ENCODE measurements at regions not wholly inside any gene's neighbourhood (a gene's known extent, or its start where the extent isn't known, plus 50 kb on each side); places are given as distances from the start of the nearest gene placed in this dataset.

GRCh38 chr12:128008341-128008740 lies 258.6 kb upstream of the TMEM132C start:
- no peaks in the 10 kb centered on the region for H4K20me1 ChIP-seq (replicated peaks in 1 of 2; ENCODE audit: control insufficient read depth in 1 of 2, insufficient read depth in 2 of 2, low read length in 2 of 2)

More at GRCh38 chr12:128008341-128008740, 258.6 kb upstream of the TMEM132C start:
- H2BK120ac ChIP-seq (replicated peaks; ENCODE audit: low read depth, low read length): no peak overlapping the region
- no peak overlapping the region for H3K18ac ChIP-seq (ENCODE audit: extremely low read depth, low read length)
- no peak overlapping the region for H2AFZ ChIP-seq (ENCODE audit: low read length)
- POLR2A ChIA-PET (ENCODE audit: partially characterized antibody): no interaction called here
- H3K4me2 ChIP-seq (ENCODE audit: insufficient read depth in 1 of 2, low read depth in 2 of 2, low read length in 2 of 2): no peak overlapping the region
- H3K4ac ChIP-seq (replicated peaks; ENCODE audit: insufficient read length, low read depth, low read length): no peak overlapping the region
- WGBS, 2 experiments (ENCODE audit: extremely low coverage in 1 of 2, insufficient coverage in 1 of 2, insufficient read length in 1 of 2, insufficient replicate concordance in 2 of 2, low coverage in 1 of 2, low lambda C conversion rate in 2 of 2, missing lambda C conversion rate in 1 of 2): 93% methylated on average over 3 of the region's 3 CpGs; no CpG with 5 or more reads in 1 of the 2 experiments
- CTCF ChIA-PET (ENCODE audit: partially characterized antibody): interaction anchor here (1.0 to 1.3 kb wide), 3 partner anchors 61 to 297 kb away, joined by 3 to 4 read pairs (median 3); no protein-coding TSS in a partner anchor
- no peak overlapping the region for H3K4me3 ChIP-seq (ENCODE audit: extremely low read depth in 1 of 4, insufficient read depth in 2 of 4, low read depth in 3 of 4, low read length in 4 of 4)
- H3K79me2 ChIP-seq (ENCODE audit: control insufficient read depth in 1 of 2, insufficient read depth in 2 of 2, low read length in 2 of 2): no peaks in the 10 kb centered on the region
- no peak overlapping the region for H2BK20ac ChIP-seq (ENCODE audit: low read length)
- DNase-seq (ENCODE audit: low read depth in 1 of 2, low spot score in 2 of 2) (no peak), FAIRE-seq (no peak)
- H3K56ac ChIP-seq (replicated peaks; ENCODE audit: insufficient read length, low read depth, low read length): no peak overlapping the region
- H3K9ac ChIP-seq (replicated peaks in 1 of 4; ENCODE audit: extremely low read depth in 1 of 4, low read depth in 3 of 4, low read length in 3 of 4): no peak overlapping the region
- H2BK5ac ChIP-seq (ENCODE audit: low read depth, low read length): no peak overlapping the region
- no peak overlapping the region for H2AK5ac ChIP-seq (ENCODE audit: low read depth, low read length)
- no peak overlapping the region for H2BK12ac ChIP-seq (ENCODE audit: low read depth, low read length)
- no peaks in the 10 kb centered on the region for H3K23me2 ChIP-seq (ENCODE audit: low read depth, low read length)
- H3K79me1 ChIP-seq (ENCODE audit: low read depth, low read length): no peaks in the 10 kb centered on the region
- H3K14ac ChIP-seq (ENCODE audit: insufficient read length): no peak overlapping the region
- no peaks in the 10 kb centered on the region for H3K4me1 ChIP-seq (replicated peaks in 1 of 4; ENCODE audit: control insufficient read depth in 3 of 4, insufficient read depth in 4 of 4, low read length in 3 of 4)
- H3K27ac ChIP-seq (ENCODE audit: low read depth, low read length): no peak overlapping the region
- H3K27me3 ChIP-seq (replicated peaks in 1 of 4; ENCODE audit: control insufficient read depth in 3 of 4, extremely low read depth in 1 of 4, insufficient read depth in 3 of 4, low read length in 3 of 4): no peaks in the 10 kb centered on the region
- no peak overlapping the region for H4K91ac ChIP-seq (replicated peaks; ENCODE audit: insufficient read length, low read length)
- no peaks in the 10 kb centered on the region for H3K9me3 ChIP-seq (ENCODE audit: insufficient read depth in 2 of 2, low read depth in 1 of 2, low read length in 1 of 2)
- no peak overlapping the region for H3K23ac ChIP-seq (ENCODE audit: insufficient read length)
- no peak overlapping the region for H4K8ac ChIP-seq (ENCODE audit: extremely low read depth, insufficient read depth, low read length)
- no peak overlapping the region for H2BK15ac ChIP-seq (ENCODE audit: low read length)
- H4K5ac ChIP-seq (ENCODE audit: insufficient read length, low read depth, low read length): no peak overlapping the region
- TF ChIP-seq SIRT6 (IDR thresholded peaks at IDR 0.05; ENCODE audit: low read length) (no peak), BACH1 (IDR thresholded peaks at IDR 0.05; ENCODE audit: low read length) (no peak), KDM1A (IDR thresholded peaks at IDR 0.05; ENCODE audit: borderline replicate concordance, low read length) (no peak), BCL11A (IDR thresholded peaks at IDR 0.05; ENCODE audit: low read depth in 2 of 2, low read length in 2 of 2) (no peak), CHD2 (IDR thresholded peaks at IDR 0.05; ENCODE audit: low read length) (no peak), SP1 (IDR thresholded peaks at IDR 0.05; ENCODE audit: low read depth, low read length) (no peak), POLR2AphosphoS5 (IDR thresholded peaks at IDR 0.05; ENCODE audit: low read depth, low read length) (no peak)
- H3K36me3 ChIP-seq (ENCODE audit: control insufficient read depth in 2 of 4, insufficient read depth in 4 of 4, low read length in 3 of 4): no peaks in the 10 kb centered on the region
